Activated T-helper 17 cell treated with anti-CD3 and anti-CD28 coated beads, Interleukin-2, amount 50 U/mL, for 72 hours (primary cell): ENCODE measurements at regions not wholly inside any gene's neighbourhood (a gene's known extent, or its start where the extent isn't known, plus 50 kb on each side); places are given as distances from the start of the nearest gene placed in this dataset.
"Not testable (repeated sequence)": the region's sequence is repeated elsewhere in the genome, so short reads cannot be mapped to it uniquely, and the experiment has no call there.

Source experiments
- ATAC-seq: fragments of 150-1000 bp; cut with Tn5 transposase; replicated peaks from 2 replicates; pipeline ENCODE4 v1.10.0; 2021; ENCODE audit warnings: mild to moderate bottlenecking, moderate library complexity
- H3K27ac Mint-ChIP-seq: one replicate; pipeline ENCODE4 v1.8.0; 2022; ENCODE audit warnings: mixed read lengths
- H3K27me3 Mint-ChIP-seq: one replicate; pipeline ENCODE4 v1.8.0; 2022; ENCODE audit warnings: mixed read lengths
- H3K36me3 Mint-ChIP-seq: one replicate; pipeline ENCODE4 v1.8.0; 2022; ENCODE audit warnings: low read depth, mild to moderate bottlenecking, mixed read lengths
- H3K4me1 Mint-ChIP-seq: one replicate; pipeline ENCODE4 v1.8.0; 2022; ENCODE audit warnings: mixed read lengths
- H3K4me3 Mint-ChIP-seq: one replicate; pipeline ENCODE4 v1.8.0; 2022; ENCODE audit warnings: mild to moderate bottlenecking, mixed read lengths
- H3K9me3 Mint-ChIP-seq: one replicate; pipeline ENCODE4 v1.8.0; 2022; ENCODE audit warnings: mixed read lengths

- not testable (repeated sequence) for H3K27ac Mint-ChIP-seq, H3K27me3 Mint-ChIP-seq, H3K9me3 Mint-ChIP-seq, H3K4me1 Mint-ChIP-seq, H3K4me3 Mint-ChIP-seq, H3K36me3 Mint-ChIP-seq, ATAC-seq
Measured at GRCh38 chr2:89935436-89935835, 1244.0 kb downstream of the RPIA start.

- not testable (repeated sequence) for H3K27me3 Mint-ChIP-seq, H3K4me3 Mint-ChIP-seq, H3K27ac Mint-ChIP-seq, H3K4me1 Mint-ChIP-seq, H3K36me3 Mint-ChIP-seq, ATAC-seq, H3K9me3 Mint-ChIP-seq
Measured at GRCh38 chr2:89936011-89936410, 1244.5 kb downstream of the RPIA start.

- H3K27ac Mint-ChIP-seq, H3K27me3 Mint-ChIP-seq, H3K4me3 Mint-ChIP-seq, ATAC-seq, H3K36me3 Mint-ChIP-seq, H3K9me3 Mint-ChIP-seq, H3K4me1 Mint-ChIP-seq: not testable (repeated sequence)
Measured at GRCh38 chr2:89936559-89936958, 1245.1 kb downstream of the RPIA start.

- H3K4me1 Mint-ChIP-seq, H3K27ac Mint-ChIP-seq, H3K27me3 Mint-ChIP-seq, H3K36me3 Mint-ChIP-seq, H3K9me3 Mint-ChIP-seq, H3K4me3 Mint-ChIP-seq: not testable (repeated sequence)
- ATAC-seq = peak; percentile 69
Measured at GRCh38 chr2:89938756-89939155, 1247.3 kb downstream of the RPIA start.

GRCh38 chr2:89944267-89944666 is 1252.8 kb downstream of the RPIA start:
- H3K27ac Mint-ChIP-seq, ATAC-seq, H3K4me1 Mint-ChIP-seq, H3K36me3 Mint-ChIP-seq, H3K4me3 Mint-ChIP-seq, H3K27me3 Mint-ChIP-seq, H3K9me3 Mint-ChIP-seq: not testable (repeated sequence)

GRCh38 chr2:89945004-89945616 is 1253.6 kb downstream of the RPIA start:
- H3K4me1 Mint-ChIP-seq, ATAC-seq, H3K4me3 Mint-ChIP-seq, H3K27me3 Mint-ChIP-seq, H3K36me3 Mint-ChIP-seq, H3K27ac Mint-ChIP-seq, H3K9me3 Mint-ChIP-seq: not testable (repeated sequence)

- H3K27ac Mint-ChIP-seq, H3K36me3 Mint-ChIP-seq, H3K27me3 Mint-ChIP-seq, H3K4me3 Mint-ChIP-seq, H3K4me1 Mint-ChIP-seq, ATAC-seq, H3K9me3 Mint-ChIP-seq: not testable (repeated sequence)
Measured at GRCh38 chr2:89947208-89947815, 1255.8 kb downstream of the RPIA start.

GRCh38 chr2:89948102-89948501 is 1256.6 kb downstream of the RPIA start:
- not testable (repeated sequence) for H3K4me3 Mint-ChIP-seq, H3K27me3 Mint-ChIP-seq, H3K27ac Mint-ChIP-seq, H3K9me3 Mint-ChIP-seq, H3K4me1 Mint-ChIP-seq, H3K36me3 Mint-ChIP-seq, ATAC-seq

- not testable (repeated sequence) for H3K4me3 Mint-ChIP-seq, H3K36me3 Mint-ChIP-seq, H3K9me3 Mint-ChIP-seq, H3K4me1 Mint-ChIP-seq, ATAC-seq, H3K27ac Mint-ChIP-seq, H3K27me3 Mint-ChIP-seq
Measured at GRCh38 chr2:89950807-89951206, 1259.3 kb downstream of the RPIA start.

GRCh38 chr2:89957236-89957635 is 1265.8 kb downstream of the RPIA start:
- not testable (repeated sequence) for H3K27me3 Mint-ChIP-seq, H3K36me3 Mint-ChIP-seq, H3K4me3 Mint-ChIP-seq, ATAC-seq, H3K27ac Mint-ChIP-seq, H3K4me1 Mint-ChIP-seq, H3K9me3 Mint-ChIP-seq

- H3K36me3 Mint-ChIP-seq, H3K27me3 Mint-ChIP-seq, H3K4me3 Mint-ChIP-seq, H3K4me1 Mint-ChIP-seq, H3K27ac Mint-ChIP-seq, ATAC-seq, H3K9me3 Mint-ChIP-seq: not testable (repeated sequence)
Measured at GRCh38 chr2:89959729-89960378, 1268.4 kb downstream of the RPIA start.

- ATAC-seq, H3K9me3 Mint-ChIP-seq, H3K4me3 Mint-ChIP-seq, H3K4me1 Mint-ChIP-seq, H3K27me3 Mint-ChIP-seq, H3K27ac Mint-ChIP-seq, H3K36me3 Mint-ChIP-seq: not testable (repeated sequence)
Measured at GRCh38 chr2:89960570-89960969, 1269.1 kb downstream of the RPIA start.

GRCh38 chr2:89968567-89968966 is 1277.1 kb downstream of the RPIA start:
- H3K4me3 Mint-ChIP-seq, H3K36me3 Mint-ChIP-seq, H3K27me3 Mint-ChIP-seq, H3K27ac Mint-ChIP-seq, H3K9me3 Mint-ChIP-seq, H3K4me1 Mint-ChIP-seq, ATAC-seq: not testable (repeated sequence)

GRCh38 chr2:89969190-89969589 is 1277.7 kb downstream of the RPIA start:
- not testable (repeated sequence) for H3K9me3 Mint-ChIP-seq, H3K27ac Mint-ChIP-seq, ATAC-seq, H3K4me3 Mint-ChIP-seq, H3K4me1 Mint-ChIP-seq, H3K27me3 Mint-ChIP-seq, H3K36me3 Mint-ChIP-seq

GRCh38 chr2:89973849-89974248 is 1282.4 kb downstream of the RPIA start:
- ATAC-seq, H3K4me1 Mint-ChIP-seq, H3K9me3 Mint-ChIP-seq, H3K27me3 Mint-ChIP-seq, H3K36me3 Mint-ChIP-seq, H3K27ac Mint-ChIP-seq, H3K4me3 Mint-ChIP-seq: not testable (repeated sequence)
